ENCODE measurements at regions not wholly inside any gene's neighbourhood (a gene's known extent, or its start where the extent isn't known, plus 50 kb on each side); places are given as distances from the start of the nearest gene placed in this dataset.
"Not testable (repeated sequence)": the region's sequence is repeated elsewhere in the genome, so short reads cannot be mapped to it uniquely, and the experiment has no call there.

DNA sequence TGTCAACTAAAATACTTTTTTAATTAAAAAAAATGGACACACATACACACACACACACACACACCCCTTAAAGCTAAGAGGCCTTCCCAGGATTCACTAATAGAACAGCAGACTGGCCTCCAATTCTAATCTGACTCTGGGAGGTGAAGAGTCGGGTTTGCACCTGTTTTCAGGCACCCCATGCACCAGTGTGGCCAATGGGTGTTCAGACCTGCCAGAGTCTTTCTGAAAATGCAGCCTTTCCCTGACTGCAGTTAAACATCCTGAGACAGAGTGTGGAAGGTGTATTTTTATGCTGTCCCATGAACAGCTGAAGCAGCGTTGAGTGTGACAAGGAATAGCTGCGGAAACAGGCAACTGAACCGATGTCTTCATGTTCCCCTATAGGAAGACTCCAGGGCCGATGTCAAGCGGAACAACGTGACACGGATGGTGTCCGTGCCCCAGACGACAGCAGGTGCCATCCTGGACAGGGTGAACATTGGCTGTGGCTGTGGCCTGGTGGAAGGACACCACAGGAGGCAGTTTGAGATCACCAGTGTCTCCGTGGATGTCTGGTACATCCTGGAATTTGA lies 74.6 kb upstream of the LYZL2 start:
- H3K9me3 ChIP-seq, result no peaks in the 10 kb centered on the region
- H3K27ac ChIP-seq, result peak overlapping the region in 1 of 10 donors; percentile 77
- no peak for ATAC-seq
- H3K4me3 ChIP-seq, result peak overlapping the region in 1 of 10 donors; percentile 36
- H3K27me3 ChIP-seq, result no peaks in the 10 kb centered on the region
- TF ChIP-seq, protein P1, sequence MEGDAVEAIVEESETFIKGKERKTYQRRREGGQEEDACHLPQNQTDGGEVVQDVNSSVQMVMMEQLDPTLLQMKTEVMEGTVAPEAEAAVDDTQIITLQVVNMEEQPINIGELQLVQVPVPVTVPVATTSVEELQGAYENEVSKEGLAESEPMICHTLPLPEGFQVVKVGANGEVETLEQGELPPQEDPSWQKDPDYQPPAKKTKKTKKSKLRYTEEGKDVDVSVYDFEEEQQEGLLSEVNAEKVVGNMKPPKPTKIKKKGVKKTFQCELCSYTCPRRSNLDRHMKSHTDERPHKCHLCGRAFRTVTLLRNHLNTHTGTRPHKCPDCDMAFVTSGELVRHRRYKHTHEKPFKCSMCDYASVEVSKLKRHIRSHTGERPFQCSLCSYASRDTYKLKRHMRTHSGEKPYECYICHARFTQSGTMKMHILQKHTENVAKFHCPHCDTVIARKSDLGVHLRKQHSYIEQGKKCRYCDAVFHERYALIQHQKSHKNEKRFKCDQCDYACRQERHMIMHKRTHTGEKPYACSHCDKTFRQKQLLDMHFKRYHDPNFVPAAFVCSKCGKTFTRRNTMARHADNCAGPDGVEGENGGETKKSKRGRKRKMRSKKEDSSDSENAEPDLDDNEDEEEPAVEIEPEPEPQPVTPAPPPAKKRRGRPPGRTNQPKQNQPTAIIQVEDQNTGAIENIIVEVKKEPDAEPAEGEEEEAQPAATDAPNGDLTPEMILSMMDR (IDR thresholded peaks at IDR 0.05), result no peak
- intact Hi-C loops (cut with DNase I), result no loop called here
- WGBS, 2 donors, result 79 to 88% methylated on average over 11 of the region's 11 CpGs
- H3K4me1 ChIP-seq, result peaks cover 0 to 27% (median 0%) of the 10 kb centered on the region in 9 donors
- no peaks in the 10 kb centered on the region for H3K36me3 ChIP-seq
- no peak for DNase-seq

DNA sequence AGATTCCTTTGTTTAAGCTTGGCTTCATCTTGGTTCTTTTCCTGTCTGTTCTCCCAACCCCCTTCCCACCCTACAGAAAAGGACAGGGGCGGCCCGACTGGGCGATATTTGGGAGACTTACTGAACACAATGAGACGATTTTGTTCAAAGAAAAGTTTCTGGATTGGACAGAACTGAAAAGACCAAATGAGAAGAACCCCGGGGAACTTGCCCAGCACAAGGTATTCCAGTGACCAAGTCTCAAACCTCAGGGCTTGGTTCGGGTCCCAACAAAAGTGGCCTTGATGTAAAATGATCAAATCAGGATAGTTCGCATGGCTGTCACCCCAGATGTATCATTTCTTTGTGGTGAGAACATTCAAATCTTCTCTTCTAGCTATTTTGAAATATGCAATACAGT lies 73.9 kb upstream of the LYZL2 start:
- H3K9me3 ChIP-seq; intact Hi-C loops (cut with DNase I); DNase-seq; ATAC-seq; H3K4me3 ChIP-seq; H3K27me3 ChIP-seq; H3K36me3 ChIP-seq: not testable (repeated sequence)
- 65 to 72% methylated on average over 7 of the region's 7 CpGs for WGBS, 2 donors
- Histone ChIP-seq H3K4me1 (peaks cover 0 to 27% (median 0%) of the 10 kb centered on the region in 9 donors), H3K27ac (peak overlapping the region in 1 of 10 donors; percentile 77)

DNA sequence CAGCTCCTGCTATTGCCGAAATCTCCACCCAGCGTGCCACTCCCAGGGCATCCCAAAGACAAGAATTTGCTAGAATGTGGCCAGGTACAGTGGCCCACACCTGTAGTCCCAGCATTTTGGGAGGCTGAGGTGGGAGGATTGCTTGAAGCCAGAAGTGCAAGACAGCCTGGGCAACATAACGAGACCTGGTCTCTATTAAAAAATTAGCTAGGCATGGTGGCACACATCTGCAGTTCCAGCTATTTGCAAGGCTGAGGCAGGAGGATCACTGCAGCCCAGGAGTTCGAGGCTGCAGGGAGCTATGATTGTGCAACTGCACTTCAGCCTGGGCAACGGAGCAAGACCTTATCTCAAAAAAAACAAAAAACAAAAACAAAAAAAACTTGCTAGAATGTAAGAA lies 73.3 kb upstream of the LYZL2 start:
- TF ChIP-seq, protein P1 (IDR thresholded peaks at IDR 0.05), result no peak
- no peak overlapping the region for H3K4me3 ChIP-seq
- 71 to 72% methylated on average over 5 of the region's 5 CpGs for WGBS, 2 donors
- no peaks in the 10 kb centered on the region for H3K36me3 ChIP-seq
- intact Hi-C loops (cut with DNase I), result no loop called here
- H3K4me1 ChIP-seq, result peaks cover 0 to 27% (median 0%) of the 10 kb centered on the region in 9 donors
- DNase-seq, result no peak
- H3K27ac ChIP-seq, result peak overlapping the region in 1 of 10 donors; percentile 72
- no peaks in the 10 kb centered on the region for H3K9me3 ChIP-seq
- H3K27me3 ChIP-seq, result no peaks in the 10 kb centered on the region
- no peak for ATAC-seq

DNA sequence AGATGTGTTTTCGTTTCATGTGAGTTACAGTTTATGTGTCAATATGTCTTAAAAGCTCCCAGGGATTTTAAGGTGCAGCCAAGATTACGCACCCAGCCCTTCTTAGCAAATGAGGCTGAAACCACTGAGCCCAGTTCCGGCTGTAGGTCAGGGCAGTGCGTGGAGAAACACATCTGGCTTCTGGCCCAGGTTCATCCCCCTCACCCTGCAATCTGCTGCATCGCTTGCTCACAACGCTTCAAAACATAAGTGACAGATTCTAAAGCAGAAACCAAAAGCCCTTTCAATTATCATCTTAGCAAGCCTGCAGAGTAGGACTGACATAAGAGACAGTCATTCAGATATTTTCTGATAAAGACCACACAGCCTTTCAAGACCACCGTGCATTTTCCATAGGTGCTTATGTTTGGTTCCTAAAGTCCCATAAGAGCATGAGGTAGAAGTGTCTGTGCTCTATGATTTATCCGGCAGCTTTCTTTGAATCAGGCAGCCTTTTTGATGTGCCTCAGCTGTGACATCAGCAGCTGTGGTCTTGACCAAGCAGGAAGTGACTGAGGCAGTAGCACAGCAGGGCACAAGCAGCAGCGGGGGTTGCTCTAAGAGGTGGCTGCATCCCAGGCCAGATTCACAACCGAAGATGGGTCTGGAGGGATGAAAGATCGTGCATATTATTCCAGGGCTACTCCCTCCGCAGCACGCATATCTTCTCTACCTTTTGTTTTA lies 72.1 kb upstream of the LYZL2 start:
- no peak for DNase-seq
- Histone ChIP-seq H3K27me3 (peaks cover 0 to 3% (median 0%) of the 10 kb centered on the region in 7 donors), H3K27ac (peak overlapping the region in 1 of 10 donors; percentile 72), H3K36me3 (no peaks in the 10 kb centered on the region), H3K4me1 (peaks cover 0 to 27% (median 0%) of the 10 kb centered on the region in 9 donors), H3K9me3 (no peaks in the 10 kb centered on the region), H3K4me3 (peak overlapping the region in 3 of 10 donors; percentile 1 to 17 (median 5))
- ATAC-seq, result peak in 6 of 8 donors; percentile 48 to 62 (median 59)
- intact Hi-C loops (cut with DNase I), result no loop called here
- TF ChIP-seq, protein P1 (IDR thresholded peaks at IDR 0.05), result no peak
- 50 to 59% methylated on average over 13 of the region's 13 CpGs for WGBS, 2 donors

DNA sequence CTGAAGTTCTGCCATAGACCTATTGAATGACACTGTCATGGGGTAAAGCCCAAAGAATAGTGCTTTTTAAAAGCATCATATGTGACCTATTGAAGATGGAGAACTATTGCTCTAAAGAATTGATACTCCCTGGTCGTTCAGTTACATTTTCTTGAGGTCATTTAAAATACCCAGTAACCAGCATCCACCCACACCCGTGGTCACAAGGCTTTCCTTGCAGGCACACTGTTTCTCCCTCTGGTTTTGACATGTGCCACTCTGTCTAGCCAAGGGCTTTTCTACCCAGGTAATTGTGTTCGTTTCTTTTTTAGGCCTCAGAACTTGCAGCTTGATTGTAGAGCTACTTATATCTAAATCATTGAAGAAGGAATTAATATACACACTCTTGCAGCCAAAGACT lies 68.3 kb upstream of the LYZL2 start:
- no peak overlapping the region for H3K27ac ChIP-seq
- TF ChIP-seq, protein P1 (IDR thresholded peaks at IDR 0.05), result no peak
- DNase-seq (no peak), ATAC-seq (no peak)
- intact Hi-C loops (cut with DNase I), result no loop called here
- 76 to 80% methylated on average over 3 of the region's 3 CpGs for WGBS, 2 donors
- H3K36me3 ChIP-seq, result no peaks in the 10 kb centered on the region
- no peak overlapping the region for H3K4me3 ChIP-seq
- peaks cover 0 to 18% (median 0%) of the 10 kb centered on the region in 9 donors for H3K4me1 ChIP-seq
- H3K27me3 ChIP-seq, result peaks cover 0 to 8% (median 3%) of the 10 kb centered on the region in 7 donors
- H3K9me3 ChIP-seq, result no peaks in the 10 kb centered on the region

DNA sequence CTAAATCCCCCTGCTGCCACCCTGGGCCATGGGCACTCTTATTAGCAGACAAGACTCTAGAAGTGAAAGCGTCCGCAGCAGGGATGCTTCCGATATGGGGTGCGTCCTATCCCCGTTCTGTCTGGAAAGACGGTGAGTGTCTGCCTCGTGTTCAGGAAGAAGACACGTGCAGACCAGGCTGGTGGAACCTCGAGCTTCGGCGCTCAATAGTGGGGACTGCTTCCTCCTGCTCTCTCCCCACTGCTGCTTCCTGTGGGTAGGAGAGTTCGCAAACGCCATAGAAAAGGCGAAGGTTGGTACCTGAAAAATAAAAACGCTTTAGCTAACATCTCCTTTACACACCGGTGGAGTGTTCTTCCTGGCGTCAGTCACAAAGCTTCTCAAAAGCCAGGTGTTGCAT lies 67.7 kb upstream of the LYZL2 start:
- H3K36me3 ChIP-seq; H3K27me3 ChIP-seq; DNase-seq; H3K27ac ChIP-seq; intact Hi-C loops (cut with DNase I); H3K9me3 ChIP-seq; H3K4me3 ChIP-seq: not testable (repeated sequence)
- peak in 2 of 8 donors; percentile 15 to 22 for ATAC-seq
- peaks cover 0 to 18% (median 0%) of the 10 kb centered on the region in 9 donors for H3K4me1 ChIP-seq
- 70 to 77% methylated on average over 17 of the region's 17 CpGs for WGBS, 2 donors
